OCI-LY7 (cell line): ENCODE measurements at regions not wholly inside any gene's neighbourhood (a gene's known extent, or its start where the extent isn't known, plus 50 kb on each side); places are given as distances from the start of the nearest gene placed in this dataset.

Source experiments
- BruUV-seq: library from RNA; stranded (reverse); fragments of 400-500 nt; replicated peaks from 2 replicates; lab custom pipeline; 2021; lab: Mats Ljungman, UMichigan
- CTCF ChIA-PET: fragments of 300-600 bp; sonication (Branson Sonifier 250); formaldehyde crosslinking; loops from one replicate; lab custom pipeline; 2022; ENCODE audit warnings: antibody characterized with exemption; ENCODE audit not compliant: unreplicated experiment; lab: Charles Lee
- POLR2A ChIA-PET: fragments of 300-600 bp; sonication (Branson Sonifier 250); formaldehyde crosslinking; loops from one replicate; lab custom pipeline; 2022; ENCODE audit warnings: antibody characterized with exemption; lab: Charles Lee
- DNase-seq: peaks from one replicate; pipeline ENCODE4 v3.0.0-alpha.2; 2015; ENCODE audit warnings: low spot score
- H2AFZ ChIP-seq: fragments of 200-600 bp; sonication (generic), shearing (Covaris generic); 2 replicates; pipeline ENCODE4 v1.6.1; 2014; ENCODE audit warnings: mild to moderate bottlenecking, antibody characterized with exemption, low read length, moderate library complexity
- H3K27ac ChIP-seq: fragments of 200-600 bp; sonication (generic); 2 replicates; pipeline ENCODE4 v1.5.1; 2014; ENCODE audit warnings: mixed run types, low read depth, mild to moderate bottlenecking, moderate library complexity, low read length, inconsistent platforms; ENCODE audit not compliant: poor library complexity, severe bottlenecking
- H3K36me3 ChIP-seq: fragments of 200-600 bp; sonication (generic); 2 replicates; pipeline ENCODE4 v1.6.1; 2014; ENCODE audit warnings: mild to moderate bottlenecking, antibody characterized with exemption, low read length, moderate library complexity, mixed read lengths; ENCODE audit not compliant: insufficient read depth
- H3K4me1 ChIP-seq: fragments of 200-600 bp; sonication (generic); 2 replicates; pipeline ENCODE4 v1.5.1; 2014; ENCODE audit warnings: mild to moderate bottlenecking, low read length; ENCODE audit not compliant: insufficient read depth, poor library complexity, severe bottlenecking
- H3K4me2 ChIP-seq: fragments of 200-600 bp; sonication (generic); 2 replicates; pipeline ENCODE4 v1.6.1; 2014; ENCODE audit warnings: mild to moderate bottlenecking, low read length
- H3K4me3 ChIP-seq: fragments of 200-600 bp; sonication (generic); 2 replicates; pipeline ENCODE4 v1.5.1; 2014; ENCODE audit warnings: mild to moderate bottlenecking, low read depth, low read length; ENCODE audit not compliant: poor library complexity, severe bottlenecking
- H3K79me2 ChIP-seq: fragments of 200-600 bp; sonication (generic); 2 replicates; pipeline ENCODE4 v1.6.1; 2016; ENCODE audit warnings: low read depth, mild to moderate bottlenecking, low read length, moderate library complexity, mixed read lengths; ENCODE audit not compliant: insufficient read depth
- H3K9me2 ChIP-seq: fragments of 200-600 bp; sonication (generic); 2 replicates; pipeline ENCODE4 v1.6.1; 2016; ENCODE audit warnings: mild to moderate bottlenecking, low read length, mixed read lengths; ENCODE audit not compliant: insufficient read depth
- H3K9me3 ChIP-seq: fragments of 200-600 bp; sonication (generic); 2 replicates; pipeline ENCODE4 v1.6.1; 2014; ENCODE audit warnings: mild to moderate bottlenecking, mixed run types, low read length, mixed read lengths
- H4K20me1 ChIP-seq: fragments of 200-600 bp; sonication (generic); 2 replicates; pipeline ENCODE4 v1.6.1; 2014; ENCODE audit warnings: mild to moderate bottlenecking, antibody characterized with exemption, low read length, moderate library complexity, mixed read lengths; ENCODE audit not compliant: insufficient read depth
- EZH2phosphoT487 ChIP-seq: fragments of 200-600 bp; sonication (generic); IDR thresholded peaks from 2 replicates; pipeline ENCODE4 v1.6.1; 2018; ENCODE audit warnings: low read depth, borderline replicate concordance, mild to moderate bottlenecking, mixed run types, antibody characterized with exemption, low read length, moderate library complexity, mixed read lengths
- intact Hi-C: fragments of 100-400 bp; cut with micrococcal nuclease; formaldehyde crosslinking; loops from one replicate; pipeline ENCODE4 v1.10.0; 2022; ENCODE audit not compliant: unreplicated experiment
- TF ChIP-seq, protein P1 (sequence below): fragments of 200-600 bp; sonication (generic); conservative IDR thresholded peaks from 2 replicates; pipeline ENCODE4 v1.5.1; 2014; ENCODE audit warnings: mild to moderate bottlenecking, antibody characterized with exemption, low read length, moderate library complexity, mixed read lengths

DNA sequence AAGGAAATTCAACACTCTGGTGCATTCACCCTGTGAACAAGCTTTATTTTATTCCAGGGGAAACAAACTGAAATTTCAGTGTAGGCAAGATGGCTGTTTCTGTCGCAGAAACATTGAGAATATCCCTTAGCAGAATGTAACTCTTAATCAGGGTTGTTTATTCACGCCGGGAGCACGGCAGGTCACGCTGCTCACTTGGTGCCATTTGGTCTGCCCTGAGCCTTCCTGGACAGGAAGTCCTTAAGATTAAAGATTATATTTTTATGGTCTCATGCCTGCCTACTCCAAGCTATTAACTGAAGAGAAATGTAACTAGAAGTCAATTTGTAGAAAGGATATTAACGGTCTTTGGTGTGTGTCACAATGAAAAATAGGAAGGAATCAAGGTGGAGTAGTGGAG, 185.3 kb upstream of the ARGLU1 start:
- Histone ChIP-seq H4K20me1 (no peaks in the 10 kb centered on the region), H3K36me3 (no peaks in the 10 kb centered on the region), H3K9me2 (no peaks in the 10 kb centered on the region), H2AFZ (no peak overlapping the region), H3K4me3 (no peak overlapping the region), H3K4me2 (no peak overlapping the region), H3K4me1 (no peaks in the 10 kb centered on the region), H3K27ac (no peak overlapping the region), H3K79me2 (no peaks in the 10 kb centered on the region), H3K9me3 (no peaks in the 10 kb centered on the region)
- intact Hi-C loops, result no loop called here
- no TSS peak for BruUV-seq
- ChIA-PET CTCF (no interaction called here), POLR2A (interaction anchor here (0.7 kb wide), 2 partner anchors 81 to 482 kb away, joined by 3 to 7 read pairs; no protein-coding TSS in a partner anchor)
- TF ChIP-seq, protein P1, sequence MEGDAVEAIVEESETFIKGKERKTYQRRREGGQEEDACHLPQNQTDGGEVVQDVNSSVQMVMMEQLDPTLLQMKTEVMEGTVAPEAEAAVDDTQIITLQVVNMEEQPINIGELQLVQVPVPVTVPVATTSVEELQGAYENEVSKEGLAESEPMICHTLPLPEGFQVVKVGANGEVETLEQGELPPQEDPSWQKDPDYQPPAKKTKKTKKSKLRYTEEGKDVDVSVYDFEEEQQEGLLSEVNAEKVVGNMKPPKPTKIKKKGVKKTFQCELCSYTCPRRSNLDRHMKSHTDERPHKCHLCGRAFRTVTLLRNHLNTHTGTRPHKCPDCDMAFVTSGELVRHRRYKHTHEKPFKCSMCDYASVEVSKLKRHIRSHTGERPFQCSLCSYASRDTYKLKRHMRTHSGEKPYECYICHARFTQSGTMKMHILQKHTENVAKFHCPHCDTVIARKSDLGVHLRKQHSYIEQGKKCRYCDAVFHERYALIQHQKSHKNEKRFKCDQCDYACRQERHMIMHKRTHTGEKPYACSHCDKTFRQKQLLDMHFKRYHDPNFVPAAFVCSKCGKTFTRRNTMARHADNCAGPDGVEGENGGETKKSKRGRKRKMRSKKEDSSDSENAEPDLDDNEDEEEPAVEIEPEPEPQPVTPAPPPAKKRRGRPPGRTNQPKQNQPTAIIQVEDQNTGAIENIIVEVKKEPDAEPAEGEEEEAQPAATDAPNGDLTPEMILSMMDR, result no peak
- TF ChIP-seq EZH2phosphoT487, result no peak
- DNase-seq, result no peak

DNA sequence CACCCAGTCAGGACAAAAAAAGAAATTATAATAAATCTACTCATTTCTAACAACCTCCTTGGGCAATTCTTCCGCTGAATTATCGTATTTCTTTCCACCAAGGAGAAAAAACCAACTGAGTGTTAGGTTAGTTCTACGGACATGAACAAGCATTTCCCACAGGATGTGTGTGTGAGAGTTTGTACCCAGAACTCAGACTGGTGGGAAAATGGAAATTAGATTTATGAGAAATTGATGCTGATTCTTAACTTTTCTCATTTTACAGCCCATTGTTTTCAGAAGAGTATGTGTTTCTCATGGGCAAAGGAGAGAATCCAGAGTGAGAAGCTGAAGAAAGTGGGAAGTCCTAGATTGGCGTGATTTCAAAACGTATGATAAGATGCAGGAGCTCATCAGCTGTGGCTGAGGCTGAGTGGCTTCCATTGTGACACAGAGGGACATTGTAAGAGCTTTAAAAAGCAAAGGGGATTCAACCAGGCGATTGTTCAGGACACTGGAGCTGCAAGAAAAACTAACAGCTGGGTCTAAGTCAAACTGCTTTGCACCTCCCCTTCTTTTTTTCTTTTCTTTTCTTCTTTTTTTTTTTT, 184.7 kb upstream of the ARGLU1 start:
- ChIA-PET POLR2A (interaction anchor here (0.6 to 0.7 kb wide), 3 partner anchors 59 to 482 kb away, joined by 3 to 7 read pairs (median 4); no protein-coding TSS in a partner anchor), CTCF (no interaction called here)
- no peak for DNase-seq
- no peaks in the 10 kb centered on the region for H3K4me1 ChIP-seq
- H3K79me2 ChIP-seq, result no peaks in the 10 kb centered on the region
- no peak overlapping the region for H3K27ac ChIP-seq
- no peak overlapping the region for H2AFZ ChIP-seq
- no peak overlapping the region for H3K4me2 ChIP-seq
- H3K4me3 ChIP-seq, result no peak overlapping the region
- TF ChIP-seq, protein P1, result no peak
- no peak for TF ChIP-seq EZH2phosphoT487
- H3K9me3 ChIP-seq, result no peaks in the 10 kb centered on the region
- H3K36me3 ChIP-seq, result no peaks in the 10 kb centered on the region
- no peaks in the 10 kb centered on the region for H4K20me1 ChIP-seq
- no peaks in the 10 kb centered on the region for H3K9me2 ChIP-seq
- intact Hi-C loops, result no loop called here
- no TSS peak for BruUV-seq

DNA sequence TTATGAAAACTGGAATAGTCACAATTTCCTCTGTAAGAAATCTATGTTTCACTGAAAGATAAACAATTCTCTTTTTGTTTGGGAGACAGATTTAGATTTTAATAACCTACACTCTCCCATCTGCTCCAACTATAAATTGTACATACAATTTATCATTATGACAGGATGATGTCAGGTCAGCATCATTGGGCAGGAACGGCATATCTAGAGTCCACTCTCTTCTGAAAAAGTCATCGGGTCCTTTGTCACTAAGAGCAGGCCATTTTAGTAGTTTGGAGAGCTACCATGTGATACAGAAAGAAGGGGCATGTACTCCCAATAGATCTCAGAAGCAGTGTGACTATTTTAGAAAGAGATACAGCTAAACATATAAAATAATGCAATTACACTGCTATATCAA, 180.8 kb upstream of the ARGLU1 start:
- H3K36me3 ChIP-seq, result no peaks in the 10 kb centered on the region
- TF ChIP-seq, protein P1, result no peak
- no peak for TF ChIP-seq EZH2phosphoT487
- no TSS peak for BruUV-seq
- H3K4me1 ChIP-seq, result no peaks in the 10 kb centered on the region
- no peaks in the 10 kb centered on the region for H3K9me3 ChIP-seq
- H3K4me3 ChIP-seq, result no peak overlapping the region
- CTCF ChIA-PET, result no interaction called here
- DNase-seq, result no peak
- no peaks in the 10 kb centered on the region for H4K20me1 ChIP-seq
- no peaks in the 10 kb centered on the region for H3K79me2 ChIP-seq
- no peaks in the 10 kb centered on the region for H3K9me2 ChIP-seq
- no peak overlapping the region for H3K4me2 ChIP-seq
- H2AFZ ChIP-seq, result no peak overlapping the region
- intact Hi-C loops, result no loop called here
- POLR2A ChIA-PET, result no interaction called here
- H3K27ac ChIP-seq, result no peak overlapping the region
